ENCODE measurements at regions not wholly inside any gene's neighbourhood (a gene's known extent, or its start where the extent isn't known, plus 50 kb on each side); places are given as distances from the start of the nearest gene placed in this dataset.
"Not testable (repeated sequence)": the region's sequence is repeated elsewhere in the genome, so short reads cannot be mapped to it uniquely, and the experiment has no call there.

DNA sequence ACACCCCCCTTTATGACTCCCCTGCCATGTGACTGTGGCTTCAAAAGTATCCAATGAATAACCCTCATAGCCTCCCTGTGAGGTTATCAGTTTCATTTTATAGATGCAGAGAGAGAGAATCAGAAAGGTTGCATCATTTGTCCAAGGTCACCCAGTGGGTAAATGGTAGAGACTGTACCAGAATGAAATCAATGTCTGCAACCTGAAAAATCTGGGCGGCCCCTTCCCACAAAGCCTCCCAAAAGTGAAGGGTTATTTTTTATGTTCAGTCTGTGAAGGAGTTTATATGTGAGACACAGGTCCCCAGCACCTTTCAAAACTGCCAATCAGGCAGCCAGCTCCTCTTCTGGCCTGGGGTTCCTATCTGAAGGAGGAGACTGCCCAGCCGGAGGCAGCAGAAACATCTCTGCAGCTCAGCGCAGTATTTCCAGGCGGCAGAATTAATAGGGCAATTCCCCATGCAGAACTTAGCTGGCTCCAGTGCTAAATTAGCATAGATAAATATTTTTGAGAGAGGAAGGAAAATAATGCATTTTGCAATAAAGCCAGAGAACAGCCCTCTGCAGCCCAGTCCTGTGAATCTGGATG is 130.8 kb upstream of the PRR20G start:
- DNase-seq (ENCODE audit: low spot score) = no peak

DNA sequence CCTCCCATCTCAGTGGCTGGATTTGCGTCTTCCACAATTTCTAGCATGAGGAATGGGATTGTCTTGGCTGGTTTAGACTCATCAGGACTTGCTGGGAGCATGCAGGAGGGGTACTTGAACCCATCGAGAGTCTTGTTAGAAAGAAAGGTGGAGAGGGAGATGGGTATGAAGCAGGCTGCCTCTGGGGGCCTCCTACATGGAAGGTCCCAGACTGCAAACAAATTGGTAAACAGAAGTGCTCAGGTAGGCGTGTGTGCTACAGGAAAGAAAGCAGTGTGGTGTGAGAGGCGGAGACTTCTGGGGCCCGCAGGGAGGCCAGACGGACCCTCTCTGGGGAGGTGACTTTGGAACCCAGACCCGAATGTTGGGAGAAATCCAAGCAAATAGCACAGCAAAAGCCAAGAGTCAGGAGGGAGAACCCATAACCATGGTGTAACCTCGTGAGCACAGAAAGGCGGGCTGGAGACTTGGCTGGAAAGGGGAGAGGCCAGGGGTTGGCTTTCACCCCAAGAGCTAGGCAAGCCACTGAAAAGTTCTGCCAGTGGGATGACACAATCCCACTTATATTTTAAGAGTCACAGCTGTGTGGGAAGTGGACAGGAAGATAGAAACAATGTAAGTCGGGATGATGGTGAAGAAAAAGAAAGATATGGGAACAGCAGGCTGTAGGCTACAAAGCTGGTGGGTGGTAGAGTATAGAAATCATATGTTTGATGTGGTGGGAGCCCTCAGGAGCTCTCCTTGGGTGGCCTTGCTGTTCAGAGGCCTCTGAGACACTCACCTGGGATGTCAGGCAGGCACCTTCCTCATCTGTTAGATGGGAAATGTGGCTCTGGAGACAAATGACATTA is 130.1 kb upstream of the PRR20G start:
- DNase-seq (ENCODE audit: low spot score) = no peak

DNA sequence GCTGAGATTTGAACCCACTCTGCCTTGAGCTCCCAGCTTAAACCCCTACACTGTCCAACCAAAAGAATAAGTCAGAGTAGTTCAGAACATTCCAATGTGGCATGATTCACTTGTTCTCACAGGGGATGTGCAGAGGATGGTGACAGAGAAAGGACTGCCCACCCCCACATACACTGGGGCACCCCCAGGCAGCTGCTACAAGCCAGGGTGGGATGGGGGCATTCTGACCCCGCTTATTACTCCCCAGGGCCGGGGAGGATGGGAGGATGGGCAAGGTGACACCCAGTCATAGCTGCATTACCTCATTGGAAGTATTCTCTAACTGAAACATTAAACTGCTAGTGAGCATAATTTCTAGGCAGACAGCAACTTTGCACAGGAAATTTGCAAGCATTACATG is 126.0 kb upstream of the PRR20G start:
- no peak for DNase-seq (ENCODE audit: low spot score)

DNA sequence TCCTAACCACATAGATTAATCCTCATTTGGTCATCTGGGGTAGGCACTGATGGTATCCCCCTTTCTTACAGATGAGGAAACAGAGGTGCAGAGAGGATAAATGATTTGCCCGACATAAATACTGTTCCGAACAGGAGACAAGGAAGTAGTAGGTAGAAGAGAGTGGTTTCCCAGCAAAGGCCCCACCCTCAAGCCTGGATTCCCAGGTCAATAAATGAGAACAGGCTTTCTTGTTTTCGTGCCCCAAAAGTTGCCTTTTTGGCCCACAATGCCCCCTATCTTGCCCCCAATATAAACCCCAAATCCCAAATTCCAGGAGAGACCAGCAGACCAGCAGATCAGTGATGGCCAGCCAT is 125.5 kb upstream of the PRR20G start:
- no peak for DNase-seq (ENCODE audit: low spot score)

DNA sequence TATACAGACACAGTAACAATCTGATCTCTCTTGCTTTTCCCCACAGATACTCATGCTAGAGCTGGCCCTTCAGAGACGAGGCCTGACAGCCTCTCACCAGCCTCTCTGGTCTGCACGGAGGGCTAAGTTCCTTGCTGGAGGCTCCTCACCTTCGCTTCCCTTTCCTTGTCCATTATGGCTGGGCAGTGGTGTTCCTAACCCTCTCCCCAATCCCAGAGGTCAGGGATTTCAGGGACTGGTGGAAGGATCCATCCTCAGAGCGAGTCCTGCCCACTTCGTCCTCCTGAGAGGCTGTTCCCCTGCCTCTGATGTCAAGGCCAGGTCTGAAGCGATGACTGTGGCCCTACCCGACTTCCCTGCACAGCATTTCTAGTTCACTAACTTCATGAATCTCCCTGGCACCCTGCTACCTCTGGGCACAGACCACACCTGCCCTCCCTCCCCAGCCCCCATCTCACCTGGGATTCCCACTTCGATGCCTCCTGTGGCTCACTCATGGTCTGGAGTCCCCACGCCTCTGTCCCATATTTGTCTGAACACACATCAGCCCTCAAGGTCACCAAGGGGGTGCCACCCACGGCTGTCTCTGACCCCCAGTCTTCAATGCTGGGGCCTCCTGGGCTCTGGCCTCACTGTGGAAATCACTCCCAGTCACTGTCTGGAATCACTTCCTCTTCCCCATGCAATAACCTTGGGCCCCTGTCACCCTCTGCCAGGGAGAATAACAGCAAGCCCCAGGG is 124.9 kb upstream of the PRR20G start:
- DNase-seq (ENCODE audit: low spot score) = no peak

DNA sequence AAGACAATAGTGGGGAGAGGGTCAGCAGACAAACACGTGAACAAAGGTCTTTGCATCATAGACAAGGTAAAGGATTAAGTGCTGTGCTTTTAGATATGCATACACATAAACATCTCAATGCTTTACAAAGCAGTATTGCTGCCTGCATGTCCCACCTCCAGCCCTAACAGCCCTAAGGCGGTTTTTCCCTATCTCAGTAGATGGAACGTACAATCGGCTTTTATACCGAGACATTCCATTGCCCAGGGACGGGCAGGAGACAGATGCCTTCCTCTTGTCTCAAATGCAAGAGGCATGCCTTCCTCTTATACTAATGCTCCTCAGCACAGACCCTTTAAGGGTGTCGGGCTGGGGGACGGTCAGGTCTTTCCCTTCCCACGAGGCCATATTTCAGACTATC is 124.0 kb upstream of the PRR20G start:
- not testable (repeated sequence) for DNase-seq (ENCODE audit: low spot score)

DNA sequence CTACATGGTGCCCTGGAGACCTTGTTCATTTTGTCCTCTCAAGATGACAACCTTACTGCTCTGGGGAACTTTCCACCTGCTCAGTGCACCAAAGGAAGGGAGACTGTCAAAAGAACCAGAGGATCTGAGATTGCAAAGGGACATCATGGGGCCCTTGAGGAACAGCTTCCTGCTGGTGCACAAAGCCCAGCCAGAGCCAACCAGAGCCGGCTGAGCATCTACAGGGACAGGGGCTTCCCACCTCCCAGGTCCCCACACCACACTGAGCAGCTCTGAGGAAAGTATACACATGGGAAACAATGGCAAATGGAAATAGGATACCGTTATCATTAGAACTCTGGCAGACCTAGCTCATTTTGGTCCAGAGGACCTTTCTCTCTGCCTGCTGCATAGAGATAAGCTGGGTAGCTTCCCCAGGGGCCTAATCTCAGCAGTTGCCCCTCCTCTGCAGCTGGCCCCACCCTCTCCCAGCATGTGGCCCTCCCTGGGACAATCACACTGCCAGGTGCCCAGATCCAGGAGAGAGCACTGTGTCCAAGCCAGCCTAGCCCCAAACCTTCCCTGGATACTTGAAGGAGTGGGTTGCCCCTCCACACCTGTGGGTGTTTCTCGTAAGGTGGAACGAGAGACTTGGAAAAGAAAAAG is 123.4 kb upstream of the PRR20G start:
- no peak for DNase-seq (ENCODE audit: low spot score)

DNA sequence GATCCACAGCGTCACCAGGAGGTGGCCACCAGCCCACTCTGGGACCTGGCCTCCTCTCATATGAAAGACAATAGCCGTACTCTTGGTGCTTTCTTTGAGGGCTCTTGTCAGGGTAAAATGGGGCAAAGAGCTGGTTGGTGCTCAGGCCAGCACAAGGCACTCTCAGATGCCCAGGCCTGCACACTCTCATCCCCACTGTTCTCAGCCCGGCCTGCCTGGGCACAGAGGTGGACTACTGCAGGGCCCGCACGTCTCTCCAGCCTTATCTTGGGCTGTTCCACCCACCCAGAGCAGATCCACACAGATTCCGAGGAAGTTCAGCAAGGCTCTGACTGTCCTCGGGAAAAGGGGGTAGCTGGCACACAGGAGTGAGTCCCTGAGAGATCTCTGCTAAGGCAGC is 122.8 kb upstream of the PRR20G start:
- DNase-seq (ENCODE audit: low spot score) = no peak

DNA sequence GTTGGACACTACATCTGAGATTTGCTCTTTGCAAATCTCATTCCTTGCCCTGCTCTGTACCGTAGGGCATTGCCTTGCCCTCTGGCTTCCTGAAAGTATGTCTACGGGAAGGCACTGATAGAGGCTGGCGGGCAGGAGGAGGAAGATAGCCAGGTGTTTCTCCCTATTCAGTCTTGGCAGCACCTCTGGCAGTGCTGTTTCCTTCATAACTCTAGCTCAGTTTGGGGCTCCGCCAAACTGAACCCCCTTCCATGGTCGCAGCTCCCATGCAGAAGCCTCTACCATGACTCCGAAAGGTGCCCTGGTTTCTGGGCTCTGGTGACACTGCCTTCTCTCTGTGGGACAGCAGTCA is 122.3 kb upstream of the PRR20G start:
- DNase-seq (ENCODE audit: low spot score) = no peak

DNA sequence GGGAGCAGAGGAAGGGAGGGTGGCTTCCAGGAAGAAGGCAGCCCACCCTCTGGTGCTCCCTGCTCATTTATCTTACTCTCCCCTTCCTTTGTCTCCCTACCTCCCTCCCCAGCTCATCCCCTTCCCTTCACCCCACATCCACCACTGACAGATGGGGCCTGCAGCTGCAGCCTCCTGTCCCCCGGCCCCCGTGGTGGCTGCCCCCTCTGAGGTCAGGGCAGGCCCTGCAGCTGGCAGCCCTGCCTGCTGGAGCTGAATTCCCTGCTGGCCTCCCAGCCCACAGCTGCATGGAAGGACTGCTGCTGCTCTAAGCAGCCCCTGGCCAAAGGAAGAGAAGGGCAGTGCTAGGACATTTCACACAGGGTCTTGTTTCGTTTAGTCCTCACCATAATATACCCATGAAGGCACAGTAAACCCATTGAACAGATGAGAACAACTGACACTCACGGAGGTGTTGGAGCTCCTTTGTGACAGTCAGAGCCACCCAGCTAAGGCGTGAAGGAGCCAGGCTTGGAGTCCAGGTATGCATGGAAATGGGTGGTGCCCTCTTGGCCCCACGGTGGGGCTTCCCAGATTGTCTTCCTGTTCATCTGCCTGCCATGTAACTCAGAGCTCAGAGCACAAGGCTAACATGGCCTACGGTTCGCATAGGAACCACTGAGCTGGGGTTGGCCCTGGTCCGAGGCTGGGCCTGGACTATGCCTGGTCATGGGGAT is 121.7 kb upstream of the PRR20G start:
- no peak for DNase-seq (ENCODE audit: low spot score)

DNA sequence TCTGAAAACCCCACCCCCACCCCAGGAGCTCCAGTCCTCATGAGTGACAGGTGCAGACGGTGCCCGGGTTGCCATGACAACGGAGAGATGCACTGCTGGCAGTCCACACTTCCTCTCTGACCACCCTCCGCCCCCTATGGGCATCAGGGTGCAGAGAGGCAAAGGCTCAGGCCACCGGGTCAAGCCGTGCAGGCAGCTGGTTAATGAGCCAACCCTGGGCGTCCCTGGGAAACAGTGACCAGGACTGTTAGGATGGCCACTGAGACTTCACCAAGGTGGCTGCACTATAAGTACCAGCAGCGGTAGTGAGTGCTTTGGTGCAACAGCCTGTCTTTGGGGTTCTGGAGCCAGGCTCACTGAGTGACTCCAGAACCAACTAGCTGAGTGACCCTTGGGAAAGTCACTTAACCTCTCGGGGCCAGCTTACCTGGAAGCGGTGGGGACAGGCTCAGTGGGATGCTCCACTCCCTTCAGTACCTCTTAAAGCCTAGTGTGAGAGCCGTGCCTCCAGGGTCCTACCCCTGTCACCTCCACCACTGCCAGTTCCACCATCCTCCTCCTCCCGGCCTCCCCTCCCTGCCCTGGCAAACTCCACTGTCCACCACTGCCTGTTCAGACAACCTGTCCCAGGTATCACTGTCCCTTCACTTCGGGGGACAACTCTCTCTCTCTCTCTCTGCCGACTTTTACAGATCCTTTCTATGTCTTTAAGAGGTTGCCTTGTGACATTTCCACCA is 121.0 kb upstream of the PRR20G start:
- peak; percentile 77 for DNase-seq (ENCODE audit: low spot score)

DNA sequence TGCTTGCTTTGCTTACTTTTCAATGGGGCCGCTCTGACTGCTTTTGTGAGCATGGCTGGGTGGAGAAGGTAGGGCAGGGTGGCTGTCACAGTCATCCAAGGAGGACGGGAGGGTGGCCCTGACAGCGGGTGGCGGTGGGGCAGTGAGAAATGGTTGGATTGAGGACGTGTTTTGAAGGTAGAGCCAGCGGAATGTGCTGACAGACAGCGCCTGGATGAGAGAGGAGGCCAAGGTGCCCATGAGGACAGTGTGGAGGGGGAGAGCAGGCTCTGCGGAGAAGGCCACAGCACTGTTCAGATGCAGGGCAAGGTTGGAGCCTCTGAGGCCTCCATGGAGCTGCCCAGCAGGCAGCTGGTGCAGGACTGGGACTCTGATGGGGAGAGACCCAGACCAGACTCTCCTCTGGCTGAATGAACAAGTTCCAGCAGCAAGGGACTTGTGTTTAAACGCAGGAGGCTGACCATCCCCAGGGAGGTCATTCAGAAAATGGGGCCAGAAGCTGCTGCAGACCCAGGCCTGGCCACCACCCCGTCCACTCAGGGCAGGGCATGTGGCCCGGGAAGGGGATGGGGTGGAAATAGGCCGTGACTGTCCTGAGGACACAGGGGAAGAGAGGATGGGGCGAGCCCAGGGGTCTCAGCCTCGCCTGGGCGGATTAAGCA is 120.3 kb upstream of the PRR20G start:
- no peak for DNase-seq (ENCODE audit: low spot score)

DNA sequence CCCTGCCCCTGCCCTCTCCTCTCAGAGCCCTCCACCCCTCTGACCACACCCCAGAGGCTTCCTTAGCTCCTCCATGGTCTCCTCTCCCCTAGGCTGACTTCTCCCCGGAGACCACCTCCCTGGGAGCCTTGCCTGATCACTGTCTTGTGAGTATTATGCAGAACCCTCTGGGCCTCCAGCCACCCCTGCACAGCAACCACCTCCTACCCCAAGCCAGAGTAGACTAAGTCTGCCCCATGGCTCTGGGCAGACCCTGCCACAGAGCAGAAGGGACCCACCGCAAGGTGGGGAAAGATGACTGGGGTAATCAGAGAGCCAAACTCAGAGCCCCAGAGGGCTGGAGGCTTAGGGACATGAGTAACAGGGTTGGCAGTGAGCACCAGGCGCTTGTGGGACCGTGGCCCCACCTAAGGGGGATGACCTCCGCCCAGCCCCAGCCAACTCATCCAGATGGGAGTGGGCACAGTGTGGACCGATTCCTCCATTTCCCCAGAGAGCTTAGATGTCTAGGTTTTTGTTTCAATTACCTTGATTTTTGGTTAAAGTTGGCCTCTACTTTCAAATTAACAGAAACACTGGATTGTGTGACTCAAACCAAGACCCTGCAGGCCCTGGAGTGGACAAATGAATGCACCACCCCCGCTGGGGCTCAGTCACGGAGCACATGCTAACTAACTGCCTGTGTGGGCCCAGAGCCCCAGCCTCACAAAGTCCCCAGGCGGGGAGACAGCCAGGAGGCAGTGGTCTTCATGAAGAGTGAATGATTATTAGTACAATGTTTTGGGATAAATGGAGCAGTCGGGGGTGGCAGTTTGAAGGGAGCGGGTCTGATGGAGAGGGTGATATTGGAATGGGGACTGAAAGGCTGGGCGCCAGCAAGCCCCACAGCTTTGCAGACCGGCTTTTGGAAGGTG is 119.4 kb upstream of the PRR20G start:
- no peak for DNase-seq (ENCODE audit: low spot score)

DNA sequence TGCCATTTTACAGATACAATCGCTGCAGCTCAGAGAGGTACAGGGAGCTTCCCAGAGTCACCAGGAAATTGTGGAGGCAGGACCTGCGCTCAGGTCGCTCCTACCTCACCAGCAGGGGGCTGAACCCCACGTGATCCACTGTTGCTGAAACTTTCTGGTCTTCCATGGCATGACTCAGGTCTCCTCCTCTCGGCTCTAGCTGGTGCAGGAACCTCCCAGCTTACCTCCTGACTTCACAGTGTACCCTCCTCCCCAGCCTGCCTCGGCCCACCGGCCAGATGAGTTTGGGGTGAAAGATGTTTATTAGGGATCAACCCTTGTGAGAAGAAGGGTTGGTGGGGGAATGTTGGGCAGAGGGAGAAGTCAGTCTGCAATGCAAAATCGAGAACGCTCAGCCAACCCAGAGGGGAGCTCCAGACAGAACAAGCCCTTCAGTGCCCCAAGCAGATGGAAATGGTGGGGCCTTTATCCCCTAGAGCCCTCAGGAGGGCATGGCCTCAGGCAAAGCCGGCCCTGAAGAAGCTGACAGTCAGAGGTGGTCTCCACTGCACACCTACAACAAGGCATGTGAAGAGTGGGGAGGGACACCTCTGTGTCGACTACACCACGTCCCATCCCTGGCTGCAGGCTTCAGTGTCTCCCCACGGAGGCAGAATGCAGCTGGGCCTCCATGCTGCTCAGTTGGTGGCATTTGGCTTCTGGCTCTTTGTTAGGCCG is 118.6 kb upstream of the PRR20G start:
- DNase-seq (ENCODE audit: low spot score) = no peak

DNA sequence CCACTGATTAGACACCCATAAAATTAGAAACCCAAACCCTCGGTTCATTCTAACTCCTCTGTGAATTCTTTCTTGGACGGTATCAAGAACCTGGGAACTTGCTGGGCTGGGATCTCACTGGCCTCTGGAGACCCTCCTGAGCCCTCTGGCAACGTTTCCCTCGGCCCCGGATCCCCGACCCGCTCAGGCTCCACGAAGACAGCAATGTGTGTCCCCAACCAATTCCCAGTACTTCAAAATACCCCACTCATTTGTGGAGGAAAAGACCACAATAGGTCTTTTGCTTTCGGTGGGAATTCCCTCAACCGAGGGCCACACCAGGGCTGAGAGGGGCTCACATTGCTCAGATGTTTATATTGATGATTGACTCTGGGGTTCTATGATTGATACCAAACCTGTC is 117.9 kb upstream of the PRR20G start:
- no peak for DNase-seq (ENCODE audit: low spot score)

DNA sequence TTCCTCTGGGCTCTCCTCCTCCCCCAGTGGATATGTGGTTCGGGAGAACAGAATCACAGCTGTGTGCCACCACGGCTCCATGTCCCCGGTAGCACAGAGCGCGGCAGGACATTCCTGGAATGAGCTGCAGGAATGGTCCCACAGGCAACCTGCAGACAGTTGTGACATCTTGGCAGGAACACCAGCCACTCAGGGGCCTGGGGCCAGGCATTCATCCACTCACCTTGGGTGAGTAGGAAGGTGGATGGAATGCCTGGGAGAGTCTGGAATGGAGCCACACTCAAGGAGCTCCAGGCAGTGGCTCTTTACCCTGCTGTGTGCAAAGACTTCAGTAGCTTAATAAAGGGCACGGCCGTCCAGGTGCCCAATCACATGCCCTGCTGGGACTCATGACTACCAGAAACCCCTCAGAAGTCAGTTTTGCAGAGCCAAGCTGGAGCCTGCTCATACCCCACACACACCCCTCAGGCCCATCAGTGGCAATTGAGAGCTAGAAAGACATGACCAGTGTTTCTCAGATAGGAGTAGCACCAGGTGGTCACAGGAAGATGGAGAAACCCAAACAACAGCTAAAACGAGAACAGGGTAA is 117.3 kb upstream of the PRR20G start:
- DNase-seq (ENCODE audit: low spot score) = no peak

DNA sequence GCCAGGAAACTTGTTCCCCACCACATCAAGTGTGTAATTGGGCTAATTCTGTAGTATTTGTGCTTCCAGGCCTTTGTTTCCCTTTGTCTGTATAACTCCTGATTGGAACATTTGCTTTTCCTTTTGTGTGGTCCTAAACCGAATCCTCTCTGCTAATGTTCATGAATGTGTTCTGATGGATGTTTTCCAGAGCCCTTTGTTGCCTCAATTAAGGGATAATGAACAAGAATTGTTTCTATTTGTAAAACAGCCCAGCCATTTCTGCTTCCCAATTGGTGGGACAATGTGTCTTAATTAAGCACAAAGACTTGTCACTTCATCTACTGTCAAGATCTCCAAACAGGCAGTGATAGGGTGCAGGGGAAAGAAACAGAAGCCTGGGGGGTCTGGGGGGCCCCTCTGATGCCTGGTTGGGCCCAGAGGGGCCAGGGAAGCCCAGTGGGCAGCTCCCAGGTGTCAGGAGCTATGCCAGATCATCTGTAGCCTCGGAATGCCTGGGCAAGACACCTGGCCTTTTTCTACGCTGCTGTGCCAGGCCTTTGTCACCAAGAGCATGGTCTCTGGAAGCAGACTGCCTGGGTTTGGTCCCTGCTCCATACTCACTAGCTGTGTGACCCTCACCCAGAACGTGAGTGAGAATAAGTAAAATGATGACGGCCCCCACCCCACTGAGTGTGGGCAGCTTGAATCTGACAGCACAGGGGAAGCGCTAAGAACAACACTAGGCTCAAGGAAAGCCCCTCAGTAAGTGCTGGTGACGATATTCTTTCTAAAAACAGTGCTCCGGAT is 116.6 kb upstream of the PRR20G start:
- no peak for DNase-seq (ENCODE audit: low spot score)

DNA sequence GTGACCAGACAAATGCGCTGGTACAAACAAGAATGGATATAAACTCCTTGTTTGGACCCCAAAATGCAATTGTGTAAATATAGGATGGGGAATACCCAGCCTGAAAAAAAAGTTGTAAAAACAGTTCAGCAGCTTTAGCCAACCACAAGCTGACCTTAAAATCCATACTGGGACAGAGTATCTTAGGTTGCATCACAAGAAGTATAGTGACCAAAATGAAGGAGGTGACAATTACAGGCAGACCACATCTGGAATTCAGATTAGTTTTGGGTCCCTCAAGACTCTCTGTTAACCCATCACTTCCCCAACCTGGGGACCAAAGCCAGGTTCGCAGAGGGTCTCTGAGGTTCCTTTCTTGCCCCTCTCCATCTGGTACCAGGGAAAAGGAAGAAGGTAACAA is 115.9 kb upstream of the PRR20G start:
- DNase-seq (ENCODE audit: low spot score) = no peak

All from SK-N-DZ (cell line).